ENCODE measurements at regions not wholly inside any gene's neighbourhood (a gene's known extent, or its start where the extent isn't known, plus 50 kb on each side); places are given as distances from the start of the nearest gene placed in this dataset.

DNA sequence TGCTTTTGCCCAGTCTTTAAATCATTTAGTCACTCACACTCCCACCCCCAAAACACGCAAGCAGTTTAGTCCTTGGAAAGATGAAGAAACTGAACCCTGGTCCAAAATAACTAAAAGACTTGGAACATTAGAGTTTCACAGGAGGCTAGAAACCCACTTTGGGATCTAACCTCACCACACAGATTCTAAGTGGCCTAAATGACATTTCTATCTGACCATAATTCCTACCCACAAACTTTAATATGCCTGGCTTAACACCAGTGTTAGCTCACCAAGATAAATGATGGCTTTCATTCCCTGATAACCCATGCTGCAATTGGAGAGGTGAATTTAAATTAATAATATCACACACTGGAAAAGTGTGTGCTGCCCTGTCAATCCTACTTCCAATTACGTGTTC lies 295.3 kb upstream of the UBE2E2 start:
- TF ChIP-seq, protein P1, sequence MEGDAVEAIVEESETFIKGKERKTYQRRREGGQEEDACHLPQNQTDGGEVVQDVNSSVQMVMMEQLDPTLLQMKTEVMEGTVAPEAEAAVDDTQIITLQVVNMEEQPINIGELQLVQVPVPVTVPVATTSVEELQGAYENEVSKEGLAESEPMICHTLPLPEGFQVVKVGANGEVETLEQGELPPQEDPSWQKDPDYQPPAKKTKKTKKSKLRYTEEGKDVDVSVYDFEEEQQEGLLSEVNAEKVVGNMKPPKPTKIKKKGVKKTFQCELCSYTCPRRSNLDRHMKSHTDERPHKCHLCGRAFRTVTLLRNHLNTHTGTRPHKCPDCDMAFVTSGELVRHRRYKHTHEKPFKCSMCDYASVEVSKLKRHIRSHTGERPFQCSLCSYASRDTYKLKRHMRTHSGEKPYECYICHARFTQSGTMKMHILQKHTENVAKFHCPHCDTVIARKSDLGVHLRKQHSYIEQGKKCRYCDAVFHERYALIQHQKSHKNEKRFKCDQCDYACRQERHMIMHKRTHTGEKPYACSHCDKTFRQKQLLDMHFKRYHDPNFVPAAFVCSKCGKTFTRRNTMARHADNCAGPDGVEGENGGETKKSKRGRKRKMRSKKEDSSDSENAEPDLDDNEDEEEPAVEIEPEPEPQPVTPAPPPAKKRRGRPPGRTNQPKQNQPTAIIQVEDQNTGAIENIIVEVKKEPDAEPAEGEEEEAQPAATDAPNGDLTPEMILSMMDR (conservative IDR thresholded peaks at IDR 0.05; ENCODE audit: low read depth, low read length), result no peak
- TF ChIP-seq EZH2 (IDR thresholded peaks at IDR 0.05; ENCODE audit: low read length, unreplicated experiment) (no peak), EZH2phosphoT487 (IDR thresholded peaks at IDR 0.05; ENCODE audit: borderline replicate concordance, low read length) (no peak)
